Adrenal gland (tissue), 9 donors: ENCODE measurements at regions not wholly inside any gene's neighbourhood (a gene's known extent, or its start where the extent isn't known, plus 50 kb on each side); places are given as distances from the start of the nearest gene placed in this dataset.

ENCODE experiments used
- DNase-seq, 7 donors: peaks; one replicate each; pipeline ENCODE4 v3.0.0-alpha.2; 2019 to 2020
- H3K27ac ChIP-seq, 5 donors: fragments of 200-600 bp; sonication (generic) in 4 of 5; 1 replicate in 3 of 5; 2 replicates in 2 of 5; pipeline versions ENCODE4 v1.5.1 to v1.8.0; 2016 to 2020; ENCODE audit warnings: mild to moderate bottlenecking in 1 of 5
- H3K27me3 ChIP-seq: fragments of 200-600 bp; 2 replicates; pipeline ENCODE4 v1.8.0; 2021
- H3K36me3 ChIP-seq, 2 donors: fragments of 200-600 bp; replicated peaks in 1 of 2; 1 replicate in 1 of 2; 2 replicates in 1 of 2; pipeline versions ENCODE4 v1.5.1 to v1.8.0; 2018 to 2022
- H3K4me1 ChIP-seq, 2 donors: fragments of 200-600 bp; replicated peaks in 1 of 2; 1 replicate in 1 of 2; 2 replicates in 1 of 2; pipeline versions ENCODE4 v1.5.1 to v1.8.0; 2018 to 2021
- H3K4me3 ChIP-seq, 4 donors: fragments of 200-600 bp; sonication (generic) in 3 of 4; one replicate each; pipeline ENCODE4 v1.5.1; 2016 to 2018
- H3K9me3 ChIP-seq, 3 donors: fragments of 200-600 bp; sonication (generic) in 1 of 3; replicated peaks in 1 of 3; 1 replicate in 2 of 3; 2 replicates in 1 of 3; pipeline versions ENCODE4 v1.5.1 to v1.8.0; 2016 to 2021
- POLR2A ChIP-seq, 2 donors: fragments of 450-650 bp; IDR thresholded peaks; one replicate each; pipeline ENCODE4 v1.6.1; 2017; ENCODE audit warnings: antibody characterized with exemption in 2 of 2, mild to moderate bottlenecking in 2 of 2, moderate library complexity in 1 of 2
- WGBS, 4 donors: extraction: QIAGEN DNeasy Blood & Tissue Kit in 2 of 4; methylation state at CpG; one replicate each; pipeline versions ENCODE4 v1.1.5 to v1.1.7; 2013 to 2017; 5-methylcytosine and 5-hydroxymethylcytosine counted together
- intact Hi-C, 2 donors: fragments of 100-400 bp; cut with DNase I; formaldehyde crosslinking; loops; one replicate each; pipeline versions ENCODE4 v1.14.1 to v1.15.0; 2022 to 2023
- small RNA-seq, 2 donors: library from RNA; depleted of rRNA; stranded (forward); fragments of <200 nt; gene quantifications; one replicate each; pipeline ENCODE3, GENCODE V24; 2016
- TF ChIP-seq, protein P1 (sequence below), 6 experiments: fragments of 450-650 bp in 4 of 6; fragments of 200-600 bp in 2 of 6; sonication (generic) in 1 of 6; IDR thresholded peaks; 1 replicate in 5 of 6; 2 replicates in 1 of 6; pipeline versions ENCODE4 v1.5.1 to v1.8.0; 2016 to 2021; ENCODE audit warnings: antibody characterized with exemption in 6 of 6, mild to moderate bottlenecking in 2 of 6, moderate library complexity in 1 of 6
- donor health status: healthy with polysubstance abuse.
- donor health status: Bipolar disorder and iron deficiency.
- donor health status: DM: yes; HTN: yes; CAD: no.
- donor health status: DM: no; HTN: no; CAD: no.
- donor health status: DM: no; HTN: no; CAD: no.

DNA sequence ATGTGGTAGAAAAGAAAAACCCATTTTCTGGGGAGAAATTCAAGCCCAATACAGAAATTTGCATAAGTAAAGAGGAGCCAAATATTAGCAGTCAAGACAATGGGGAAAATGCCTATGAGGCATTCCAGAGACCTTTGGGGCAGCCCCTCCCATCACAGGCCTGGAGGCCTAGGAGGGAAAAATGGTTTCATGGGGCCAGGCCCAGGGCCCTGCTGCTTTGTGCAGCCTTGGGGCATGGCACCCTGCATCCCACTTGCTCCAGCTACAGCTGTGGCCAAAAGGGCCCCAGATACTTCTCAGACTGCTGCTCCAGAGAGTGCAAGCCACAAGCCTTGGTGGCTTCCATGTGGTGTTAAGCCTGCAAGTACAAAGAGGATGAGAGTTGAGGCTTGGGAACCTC lies 51.3 kb upstream of the CYP1B1 start:
- Histone ChIP-seq H3K4me1 (peaks cover 12 to 14% of the 10 kb centered on the region in 2 donors), H3K9me3 (no peaks in the 10 kb centered on the region), H3K4me3 (no peak overlapping the region), H3K27ac (no peak overlapping the region), H3K36me3 (no peaks in the 10 kb centered on the region), H3K27me3 (no peaks in the 10 kb centered on the region)
- no peak for DNase-seq
- TF ChIP-seq, protein P1, sequence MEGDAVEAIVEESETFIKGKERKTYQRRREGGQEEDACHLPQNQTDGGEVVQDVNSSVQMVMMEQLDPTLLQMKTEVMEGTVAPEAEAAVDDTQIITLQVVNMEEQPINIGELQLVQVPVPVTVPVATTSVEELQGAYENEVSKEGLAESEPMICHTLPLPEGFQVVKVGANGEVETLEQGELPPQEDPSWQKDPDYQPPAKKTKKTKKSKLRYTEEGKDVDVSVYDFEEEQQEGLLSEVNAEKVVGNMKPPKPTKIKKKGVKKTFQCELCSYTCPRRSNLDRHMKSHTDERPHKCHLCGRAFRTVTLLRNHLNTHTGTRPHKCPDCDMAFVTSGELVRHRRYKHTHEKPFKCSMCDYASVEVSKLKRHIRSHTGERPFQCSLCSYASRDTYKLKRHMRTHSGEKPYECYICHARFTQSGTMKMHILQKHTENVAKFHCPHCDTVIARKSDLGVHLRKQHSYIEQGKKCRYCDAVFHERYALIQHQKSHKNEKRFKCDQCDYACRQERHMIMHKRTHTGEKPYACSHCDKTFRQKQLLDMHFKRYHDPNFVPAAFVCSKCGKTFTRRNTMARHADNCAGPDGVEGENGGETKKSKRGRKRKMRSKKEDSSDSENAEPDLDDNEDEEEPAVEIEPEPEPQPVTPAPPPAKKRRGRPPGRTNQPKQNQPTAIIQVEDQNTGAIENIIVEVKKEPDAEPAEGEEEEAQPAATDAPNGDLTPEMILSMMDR (IDR thresholded peaks at IDR 0.05) = no peak
- no peak for TF ChIP-seq POLR2A (IDR thresholded peaks at IDR 0.05)
- intact Hi-C loops = no loop called here

DNA sequence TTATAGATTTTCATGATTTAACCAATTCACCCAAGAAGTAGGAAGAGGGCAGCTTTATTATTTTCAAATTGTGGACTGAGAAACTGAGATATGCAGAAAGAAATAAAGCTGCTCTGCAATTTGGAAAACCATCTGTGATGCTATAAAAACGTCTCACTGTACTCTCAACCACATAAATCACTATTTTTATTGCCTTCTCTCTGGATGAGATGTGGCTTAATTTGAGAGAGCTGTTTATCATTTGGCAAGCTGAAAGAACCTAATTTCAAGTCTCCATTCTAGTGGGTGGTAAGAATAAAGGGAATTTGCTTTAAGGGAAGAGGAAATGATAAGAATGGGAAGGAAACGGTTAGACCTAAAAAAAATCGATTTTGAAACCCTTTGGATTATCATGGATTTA lies 49.9 kb upstream of the CYP1B1 start:
- 46 to 63% (median 55%) methylated on average over 3 of the region's 3 CpGs for WGBS, 4 donors
- intact Hi-C loops = no loop called here
- H3K4me3 ChIP-seq = no peak overlapping the region
- no peak overlapping the region for H3K27ac ChIP-seq
- no peak for DNase-seq
- no peaks in the 10 kb centered on the region for H3K9me3 ChIP-seq
- H3K36me3 ChIP-seq = no peaks in the 10 kb centered on the region
- TF ChIP-seq POLR2A (IDR thresholded peaks at IDR 0.05) = no peak
- TF ChIP-seq, protein P1 (IDR thresholded peaks at IDR 0.05) = no peak
- H3K27me3 ChIP-seq = no peaks in the 10 kb centered on the region
- peaks cover 12 to 14% of the 10 kb centered on the region in 2 donors for H3K4me1 ChIP-seq

Small RNA genes in the stretch of these regions (small RNA-seq; reads per million reads assigned to genes)
- gene AC009229.3 (0 reads per million in 2 donors), gene RNU6-951P (0 reads per million in 2 donors)
